GM12873 (cell line): ENCODE measurements at regions not wholly inside any gene's neighbourhood (a gene's known extent, or its start where the extent isn't known, plus 50 kb on each side); places are given as distances from the start of the nearest gene placed in this dataset.

Source experiments
- CTCF ChIP-seq: IDR thresholded peaks from 2 replicates; pipeline ENCODE4 v1.5.1; 2012; ENCODE audit warnings: low read depth, mild to moderate bottlenecking, moderate library complexity, low read length, control low read depth; ENCODE audit not compliant: insufficient read depth; ENCODE audit errors: missing control alignments

GRCh38 chr17:64797746-64798488 is 121.4 kb downstream of the LRRC37A3 start:
- peak; percentile 25 for TF ChIP-seq CTCF

GRCh38 chr17:64788286-64789060 is 126.4 kb upstream of the SMURF2 start:
- TF ChIP-seq CTCF: no peak

GRCh38 chr17:64787921-64788271 is 125.8 kb upstream of the SMURF2 start:
- no peak for TF ChIP-seq CTCF

- TF ChIP-seq CTCF: no peak
Observed at GRCh38 chr17:64787255-64787920, 125.3 kb upstream of the SMURF2 start.

GRCh38 chr17:64786337-64786736 is 124.2 kb upstream of the SMURF2 start:
- no peak for TF ChIP-seq CTCF

- no peak for TF ChIP-seq CTCF
Observed at GRCh38 chr17:64785011-64785421, 122.9 kb upstream of the SMURF2 start.
